MV-4-11 (cell line): ENCODE measurements at regions not wholly inside any gene's neighbourhood (a gene's known extent, or its start where the extent isn't known, plus 50 kb on each side); places are given as distances from the start of the nearest gene placed in this dataset.
"Not testable (repeated sequence)": the region's sequence is repeated elsewhere in the genome, so short reads cannot be mapped to it uniquely, and the experiment has no call there.

Source experiments
- DNase-seq: peaks from one replicate; lab custom pipeline; 2025; lab: John Stamatoyannopoulos, UW

DNA sequence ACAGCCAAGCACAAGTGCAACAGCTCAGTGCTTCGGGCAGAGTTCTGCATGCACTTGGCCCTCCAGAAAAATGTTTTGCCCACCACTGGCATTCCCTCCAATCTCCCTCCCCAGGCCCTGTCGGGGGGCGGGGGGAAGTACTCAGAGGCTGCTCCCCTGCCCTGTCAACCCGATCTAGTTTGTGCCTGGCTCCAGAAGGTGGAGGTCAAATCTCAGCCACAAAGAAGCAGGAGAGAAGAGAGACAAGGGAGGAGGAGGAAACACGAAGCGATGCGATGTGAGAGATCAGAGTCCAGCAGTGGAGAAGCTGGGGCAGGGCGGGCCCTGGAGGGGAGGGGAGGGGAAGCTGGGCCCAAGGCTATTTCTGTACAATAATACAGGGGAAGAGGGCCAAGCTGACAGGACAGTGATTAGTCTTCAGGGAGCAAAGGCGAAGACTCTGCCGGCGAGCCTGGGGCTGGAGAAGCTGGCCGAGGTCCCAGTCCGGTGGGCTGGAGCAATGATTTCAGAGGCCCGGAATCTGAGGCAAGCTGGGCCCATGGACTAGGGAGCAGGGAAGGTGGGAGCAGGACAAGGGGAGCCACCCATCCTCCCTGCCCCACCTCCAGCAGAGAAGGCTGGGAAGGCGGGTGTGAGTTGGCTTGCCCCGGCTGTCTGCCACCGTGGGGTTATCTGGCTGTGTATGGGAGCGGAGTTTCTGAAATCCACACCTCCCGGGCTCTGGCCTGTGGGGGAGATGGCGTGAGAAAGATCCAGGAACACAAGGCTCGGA, 167.1 kb downstream of the EFNB1 start:
- DNase-seq = no peak

DNA sequence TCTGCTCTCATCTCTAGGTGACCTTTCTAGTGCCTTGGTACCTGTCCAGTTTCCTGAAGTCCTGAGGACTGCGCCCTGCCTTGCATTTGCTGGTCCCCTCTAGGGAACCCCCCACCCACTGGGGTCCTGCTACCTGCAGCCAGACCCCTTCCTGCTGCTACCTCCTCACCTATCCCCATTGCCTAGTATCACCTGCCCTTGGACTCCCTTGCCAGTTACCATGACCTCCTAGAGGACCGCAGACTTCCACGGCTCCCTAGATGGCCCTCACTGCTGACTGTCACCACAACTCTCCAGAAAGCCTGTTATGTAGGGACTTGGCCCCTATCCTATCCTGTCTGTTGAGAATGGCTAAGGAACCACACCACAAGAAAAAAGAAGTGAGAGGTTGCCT, 166.6 kb downstream of the EFNB1 start:
- peak; percentile 56 for DNase-seq

GRCh38 chrX:68994891-68995255, 166.1 kb downstream of the EFNB1 start:
- DNase-seq = no peak

DNA sequence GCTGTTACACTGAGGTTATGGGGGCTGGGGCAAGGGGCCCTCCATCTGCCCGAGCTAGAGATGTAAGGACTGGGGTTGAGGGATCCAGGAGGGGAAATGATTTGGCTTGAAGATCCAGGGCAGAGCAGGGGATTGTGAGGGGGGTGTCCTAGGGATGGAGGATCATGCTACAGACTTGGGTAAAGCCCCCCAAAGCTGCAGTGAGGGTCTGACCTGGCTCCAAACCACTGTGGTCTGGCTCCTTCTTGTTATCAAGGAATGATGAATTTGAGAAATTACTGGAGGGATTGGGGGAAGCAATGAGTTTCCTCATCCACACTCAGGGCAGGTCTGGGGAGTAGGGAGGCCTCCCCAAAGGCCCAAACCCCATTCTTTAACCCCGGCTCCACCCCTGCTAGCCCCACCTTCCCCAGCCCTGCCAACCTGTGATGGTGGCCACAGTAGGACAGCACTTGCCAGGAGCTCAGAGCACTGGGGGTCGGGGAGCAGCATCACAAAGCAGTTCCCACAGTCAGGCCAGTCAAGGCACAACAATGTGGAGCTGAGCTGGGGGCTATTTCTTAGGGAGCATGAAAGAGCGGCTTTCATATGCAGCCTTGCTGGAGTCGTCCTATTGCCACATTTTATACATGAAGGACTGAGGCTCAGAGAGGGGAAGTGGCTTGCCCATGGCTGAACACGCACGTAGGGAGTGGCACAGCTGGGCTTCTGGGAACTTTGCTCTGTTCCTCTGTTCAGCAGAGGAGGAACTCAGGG, 165.5 kb downstream of the EFNB1 start:
- DNase-seq = peak; percentile 74

DNA sequence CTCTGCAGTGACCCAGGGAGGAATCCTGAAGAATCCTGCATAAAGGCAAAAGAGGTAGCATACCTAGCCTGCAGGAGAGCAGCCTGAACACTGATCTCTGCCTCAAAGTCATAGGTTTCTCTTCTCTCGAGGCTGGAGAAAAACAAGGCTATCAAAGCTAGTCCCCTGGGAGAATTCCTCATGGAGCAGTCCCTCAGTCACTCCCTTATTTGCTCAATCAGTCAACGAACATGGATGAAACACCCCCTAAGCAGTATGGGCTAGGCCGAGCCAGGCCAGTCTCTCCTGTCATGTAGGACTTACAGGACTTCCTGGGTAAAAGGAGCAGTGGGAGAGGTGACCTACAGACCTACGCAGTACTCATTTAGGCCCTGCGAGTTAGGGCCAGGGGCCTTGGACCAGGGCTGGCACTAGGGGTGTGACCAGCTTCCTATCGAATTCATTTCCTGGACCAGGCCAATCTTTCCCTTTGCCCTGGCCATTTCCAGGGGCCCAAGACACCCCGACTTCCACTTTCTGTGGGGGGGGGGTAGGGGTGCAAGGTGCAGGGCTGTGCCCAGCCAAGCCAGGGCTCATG, 164.1 kb downstream of the EFNB1 start:
- DNase-seq = no peak

GRCh38 chrX:68991691-68992345, 163.0 kb downstream of the EFNB1 start:
- DNase-seq = no peak

DNA sequence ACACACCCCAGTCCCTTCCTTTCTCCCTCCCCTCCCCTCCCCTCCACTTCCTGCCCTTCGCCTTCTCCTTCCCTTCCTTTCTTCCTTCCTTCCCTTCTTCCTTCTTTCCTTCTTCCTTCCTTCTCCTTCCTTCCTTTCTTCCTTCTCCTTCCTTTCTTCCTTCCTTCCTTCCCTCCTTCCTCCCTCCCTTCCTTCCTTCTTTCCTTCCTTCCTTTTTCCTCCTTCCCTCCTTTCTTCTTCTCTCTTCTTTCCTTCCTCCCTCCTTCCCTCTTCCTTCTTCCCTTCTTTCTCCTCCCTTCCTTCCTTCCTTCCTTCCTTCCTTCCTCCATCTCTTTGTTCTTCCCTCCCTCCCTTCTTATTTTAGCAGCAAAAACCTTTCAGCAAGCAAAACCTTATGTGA, 162.1 kb downstream of the EFNB1 start:
- DNase-seq = no peak

DNA sequence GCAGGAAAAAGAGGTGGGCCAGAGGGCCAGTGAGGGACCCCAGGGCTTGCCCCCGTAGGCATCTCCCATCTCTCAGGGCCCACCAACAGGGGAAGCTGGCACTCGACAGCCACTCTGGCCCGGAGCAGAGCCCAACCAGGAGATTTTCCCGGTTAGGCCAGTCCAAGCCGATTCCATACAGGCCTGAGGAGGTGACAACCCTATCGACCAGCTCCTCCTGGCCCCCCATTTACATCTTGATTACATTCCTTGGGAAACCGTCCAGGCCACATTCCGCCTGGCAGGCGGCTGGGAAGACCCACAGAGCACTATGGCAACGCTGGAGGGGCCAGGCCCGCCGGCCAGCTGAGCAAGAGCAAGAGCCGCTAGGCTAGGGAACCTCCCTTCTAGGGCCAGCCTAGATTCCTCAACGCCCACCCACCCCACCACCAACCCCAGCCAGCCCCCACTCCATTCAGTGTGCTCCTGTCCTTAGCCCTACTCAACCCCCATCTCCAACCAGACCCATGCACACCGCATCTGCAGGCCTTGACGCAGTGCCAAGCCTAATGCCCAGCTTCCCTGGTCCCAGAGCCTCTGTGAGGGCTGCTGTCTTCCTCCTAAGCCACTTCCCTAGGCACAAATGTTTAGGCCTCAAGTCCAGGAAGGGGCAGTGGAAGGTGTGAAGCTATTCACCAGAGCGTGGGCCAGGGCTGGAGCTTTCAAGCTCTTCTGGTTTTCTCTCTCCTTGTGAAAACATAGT, 161.2 kb downstream of the EFNB1 start:
- no peak for DNase-seq

DNA sequence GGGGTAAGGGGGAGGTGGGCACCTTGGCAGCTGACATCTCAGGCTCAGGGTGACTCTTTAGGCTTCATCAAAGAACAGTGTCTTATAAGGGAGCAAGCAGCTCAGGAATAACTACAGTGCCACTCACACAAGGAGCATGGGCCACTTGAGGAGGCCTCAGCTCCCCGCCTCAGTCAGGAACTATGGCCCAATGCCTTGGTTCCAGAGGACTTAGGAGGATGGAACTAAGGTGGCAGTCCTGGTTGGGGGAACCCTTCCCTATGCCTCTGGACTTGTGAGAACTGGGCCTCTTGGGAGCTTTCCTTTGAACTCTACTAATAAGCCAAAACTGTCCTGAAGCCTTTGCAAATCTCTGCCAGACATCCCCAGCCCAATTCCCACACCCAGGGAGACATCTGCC, 160.6 kb downstream of the EFNB1 start:
- no peak for DNase-seq

DNA sequence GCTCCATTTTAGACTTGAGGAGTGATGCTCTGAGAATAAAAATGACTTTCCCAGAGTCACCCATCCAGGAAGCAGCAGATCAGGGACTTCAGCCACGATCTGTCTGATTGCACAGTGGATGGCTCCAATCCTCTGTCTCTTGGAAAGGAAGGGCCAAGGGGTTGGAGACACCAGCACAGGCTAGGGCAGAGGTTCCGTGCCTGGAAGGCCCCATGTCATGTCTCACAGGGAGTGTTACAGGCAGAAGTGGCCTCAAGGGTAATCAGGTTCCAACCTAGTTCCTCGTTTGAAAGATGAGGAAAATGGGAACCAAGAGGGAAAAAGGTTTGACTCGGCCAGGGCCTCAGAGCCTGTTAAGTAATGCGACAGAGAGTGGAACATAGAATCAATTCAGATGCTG, 160.0 kb downstream of the EFNB1 start:
- no peak for DNase-seq

GRCh38 chrX:68985135-68985755, 156.4 kb downstream of the EFNB1 start:
- no peak for DNase-seq

- DNase-seq = no peak
Measured at GRCh38 chrX:68983004-68983857, 154.4 kb downstream of the EFNB1 start.

GRCh38 chrX:68982476-68982875, 153.7 kb downstream of the EFNB1 start:
- no peak for DNase-seq

- DNase-seq = no peak
Measured at GRCh38 chrX:68980906-68981616, 152.2 kb downstream of the EFNB1 start.

DNA sequence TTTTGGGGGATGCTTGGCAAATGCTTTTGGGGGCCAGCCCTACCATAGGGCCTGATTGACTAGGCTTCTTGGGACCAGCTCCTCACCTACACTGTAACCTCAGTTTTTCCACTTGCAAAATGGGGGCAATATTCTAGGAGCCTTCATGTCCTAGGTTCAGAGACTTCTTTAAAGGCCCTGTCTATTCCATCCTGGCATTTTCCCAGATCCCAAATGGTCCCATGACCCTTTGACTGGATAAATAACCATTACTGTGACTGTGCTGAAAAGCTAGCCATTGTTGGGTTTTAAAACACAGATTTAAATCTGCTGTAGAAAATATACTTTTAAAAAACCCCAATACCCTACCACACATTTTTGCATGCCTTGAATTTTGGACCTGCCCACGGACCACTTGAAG, 149.8 kb downstream of the EFNB1 start:
- DNase-seq = no peak

DNA sequence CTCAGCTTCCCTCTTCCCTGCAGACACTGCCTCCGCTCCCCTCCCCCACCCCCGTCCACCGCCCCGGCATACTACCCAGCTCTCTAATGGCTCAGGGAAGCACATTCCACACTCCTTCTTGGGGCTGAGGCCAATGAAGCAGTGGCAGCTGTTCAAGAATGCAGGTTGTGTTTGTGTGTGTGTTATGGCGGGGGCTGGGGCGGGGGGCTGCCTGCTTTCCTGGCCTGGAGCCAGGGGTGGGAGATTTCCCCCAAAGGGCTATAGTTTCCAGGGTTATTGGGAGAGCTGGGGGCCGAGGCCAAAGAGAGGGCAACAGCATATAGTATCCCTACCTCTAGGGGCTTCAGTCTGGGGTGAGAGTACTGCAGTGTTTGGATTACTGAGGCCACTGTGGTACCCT, 149.4 kb downstream of the EFNB1 start:
- DNase-seq = no peak

GRCh38 chrX:68953331-68953730, 124.5 kb downstream of the EFNB1 start:
- no peak for DNase-seq

DNA sequence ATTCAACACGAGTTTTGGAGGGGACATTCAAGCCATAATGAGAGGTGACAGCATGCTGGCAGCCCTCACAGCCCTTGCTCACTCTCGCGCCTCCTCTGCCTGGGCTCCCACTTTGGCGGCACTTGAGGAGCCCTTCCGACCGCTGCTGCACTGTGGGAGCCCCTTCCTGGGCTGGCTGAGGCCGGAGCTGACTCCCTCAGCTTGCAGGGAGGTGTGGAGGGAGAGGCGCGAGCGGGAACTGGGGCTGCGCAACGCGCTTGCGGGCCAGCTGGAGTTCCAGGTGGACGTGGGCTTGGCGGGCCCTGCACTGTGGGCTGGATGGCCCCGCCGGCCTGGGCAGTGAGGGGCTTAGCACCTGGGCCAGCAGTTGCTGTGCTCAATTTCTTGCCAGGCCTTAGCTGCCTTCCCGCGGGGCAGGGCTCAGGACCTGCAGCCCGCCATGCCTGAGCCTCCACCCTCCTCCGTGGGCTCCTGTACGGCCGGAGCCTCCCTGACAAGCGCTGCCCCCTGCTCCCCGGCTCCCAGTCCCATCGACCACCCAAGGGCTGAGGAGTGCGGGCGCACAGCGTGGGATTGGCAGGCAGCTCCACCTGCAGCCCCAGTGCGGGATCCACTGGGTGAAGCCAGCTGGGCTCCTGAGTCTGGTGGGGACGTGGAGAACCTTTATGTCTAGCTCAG, 123.3 kb downstream of the EFNB1 start:
- DNase-seq = not testable (repeated sequence)

GRCh38 chrX:68950937-68951336, 122.1 kb downstream of the EFNB1 start:
- no peak for DNase-seq
